Pulmonary artery endothelial cell (primary cell): ENCODE measurements at regions not wholly inside any gene's neighbourhood (a gene's known extent, or its start where the extent isn't known, plus 50 kb on each side); places are given as distances from the start of the nearest gene placed in this dataset.

Experiments used
- DNase-seq: peaks from one replicate; pipeline ENCODE4 v3.0.0-alpha.2; 2011; ENCODE audit warnings: low read depth, low spot score

- DNase-seq: no peak
Measured at GRCh38 chr12:39125566-39125965, 220.2 kb upstream of the CPNE8 start.

DNA sequence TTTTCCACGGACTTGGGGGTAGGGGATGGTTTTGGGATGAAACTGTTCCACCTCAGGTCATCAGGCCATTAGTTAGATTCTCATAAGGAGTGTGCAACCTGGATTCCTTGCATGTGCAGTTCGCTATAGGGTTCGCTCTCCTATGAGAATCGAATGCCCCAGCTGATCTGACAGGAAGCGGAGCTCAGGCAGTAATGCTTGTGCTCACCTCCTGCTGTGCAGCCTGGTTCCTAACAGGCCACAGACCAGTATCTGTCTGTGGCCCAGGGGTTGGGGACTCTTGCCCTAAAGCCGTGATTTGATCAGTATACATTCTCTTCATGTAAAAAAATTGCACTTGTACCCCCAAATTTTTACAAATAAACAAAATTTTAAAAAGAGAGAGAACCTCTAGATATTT is 219.4 kb upstream of the CPNE8 start:
- DNase-seq: no peak

GRCh38 chr12:39123580-39124253 is 218.3 kb upstream of the CPNE8 start:
- no peak for DNase-seq

GRCh38 chr12:39122562-39123204 is 217.3 kb upstream of the CPNE8 start:
- no peak for DNase-seq

DNA sequence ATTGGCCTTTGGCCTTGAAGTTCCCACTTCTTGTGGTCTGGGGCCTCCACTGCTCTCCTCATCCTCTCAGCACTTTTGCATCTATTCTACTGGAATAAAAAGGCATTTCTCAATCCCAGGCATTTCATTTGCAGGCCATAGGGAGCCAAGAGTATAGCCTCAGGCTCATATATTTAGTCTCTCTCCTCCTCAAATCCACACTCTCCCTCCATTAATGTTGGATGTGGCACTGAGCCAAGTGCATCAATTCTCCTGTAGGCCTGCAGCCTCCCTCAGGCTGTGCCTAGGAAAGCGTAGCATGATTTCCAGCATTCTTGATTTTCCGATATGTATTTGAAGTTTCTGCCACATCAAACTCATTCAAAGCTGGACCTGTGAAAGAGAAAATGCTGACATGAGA is 211.5 kb upstream of the CPNE8 start:
- DNase-seq: no peak

GRCh38 chr12:39112064-39112463 is 206.7 kb upstream of the CPNE8 start:
- DNase-seq: no peak

DNA sequence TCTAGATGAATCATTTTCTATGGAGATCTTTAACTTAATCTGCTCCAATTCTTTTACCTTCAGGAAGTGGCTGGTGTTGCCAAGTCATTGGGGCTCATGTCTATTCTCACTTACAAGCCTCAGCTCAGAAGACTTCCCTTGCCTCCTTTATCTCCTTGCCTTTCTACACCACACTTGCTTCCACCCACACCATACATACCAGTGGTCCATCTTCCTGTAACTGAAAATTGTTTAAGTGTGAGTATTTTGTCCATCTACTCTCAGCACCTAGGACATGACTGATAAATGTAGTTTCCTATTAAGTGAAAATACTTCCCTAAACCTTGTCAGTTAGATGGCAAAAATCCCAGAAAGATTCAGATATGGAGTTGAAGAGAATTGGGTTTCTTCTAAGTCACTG is 199.7 kb upstream of the CPNE8 start:
- no peak for DNase-seq

DNA sequence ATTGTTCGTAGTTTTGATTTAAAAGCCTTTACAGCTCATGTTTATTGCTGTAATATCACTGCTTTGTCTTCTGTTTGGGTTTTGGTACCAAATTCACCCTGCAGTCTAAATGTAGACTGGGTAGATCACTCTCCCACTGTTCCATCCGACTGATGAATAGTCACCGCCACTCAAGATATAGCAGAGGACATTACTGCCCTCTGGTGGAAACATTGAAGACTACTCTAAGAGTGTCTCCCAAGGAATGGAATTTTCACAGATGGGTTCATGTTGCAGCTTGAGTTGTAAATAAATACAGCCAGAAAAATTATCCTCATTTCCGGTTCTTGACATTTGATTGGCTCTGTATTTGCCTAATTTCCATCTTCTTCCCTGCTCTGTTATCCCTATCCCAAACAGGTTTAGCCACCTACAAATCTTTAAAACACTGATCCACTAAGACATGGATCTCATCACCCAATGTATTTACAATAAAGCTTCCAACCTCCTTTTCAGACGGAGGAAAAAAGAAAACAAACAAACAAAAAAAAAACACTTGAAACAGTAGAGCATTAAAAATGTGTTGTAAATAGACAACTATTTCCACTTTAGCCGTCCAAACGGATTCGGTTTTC is 198.3 kb upstream of the CPNE8 start:
- peak; percentile 17 for DNase-seq

GRCh38 chr12:39102474-39103209 is 197.3 kb upstream of the CPNE8 start:
- no peak for DNase-seq

- no peak for DNase-seq
Measured at GRCh38 chr12:39095636-39096330, 190.4 kb upstream of the CPNE8 start.

DNA sequence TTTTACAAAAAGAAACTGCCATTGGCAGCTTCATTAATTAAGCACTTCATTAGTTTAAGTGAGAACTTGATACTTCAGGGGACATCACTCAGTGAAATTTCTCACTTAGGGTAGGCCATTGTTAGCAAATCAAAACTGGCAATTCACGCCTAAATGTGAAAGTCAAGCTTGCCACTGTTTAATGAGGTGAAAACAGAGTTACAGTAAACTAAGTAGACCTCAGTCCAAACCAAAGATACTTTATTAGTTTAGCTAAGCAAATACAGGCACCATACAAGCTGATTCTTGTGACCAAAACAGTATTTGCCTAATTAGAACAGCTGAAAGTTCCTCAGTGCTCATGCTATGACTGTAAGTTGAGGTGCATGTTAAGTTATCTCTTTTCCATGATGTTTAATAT is 176.5 kb upstream of the CPNE8 start:
- no peak for DNase-seq

DNA sequence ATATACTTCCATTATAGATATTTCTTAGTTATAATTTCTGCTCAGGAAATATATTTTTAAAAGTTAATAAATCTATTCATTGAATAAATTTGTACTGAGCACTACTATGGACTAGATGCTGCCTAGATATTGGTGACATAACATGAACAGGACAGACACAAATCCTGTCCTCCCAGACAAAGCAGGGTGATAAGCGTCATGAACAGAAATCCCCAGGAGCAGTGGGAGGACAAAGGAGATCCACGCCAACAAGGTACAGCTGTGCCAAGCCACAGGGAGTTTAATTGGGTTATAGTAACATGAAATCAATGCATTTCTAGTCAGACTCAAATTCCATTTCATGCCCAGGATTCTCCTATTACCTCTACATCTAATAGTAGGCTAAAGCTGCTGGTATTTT is 171.8 kb upstream of the CPNE8 start:
- DNase-seq: no peak

DNA sequence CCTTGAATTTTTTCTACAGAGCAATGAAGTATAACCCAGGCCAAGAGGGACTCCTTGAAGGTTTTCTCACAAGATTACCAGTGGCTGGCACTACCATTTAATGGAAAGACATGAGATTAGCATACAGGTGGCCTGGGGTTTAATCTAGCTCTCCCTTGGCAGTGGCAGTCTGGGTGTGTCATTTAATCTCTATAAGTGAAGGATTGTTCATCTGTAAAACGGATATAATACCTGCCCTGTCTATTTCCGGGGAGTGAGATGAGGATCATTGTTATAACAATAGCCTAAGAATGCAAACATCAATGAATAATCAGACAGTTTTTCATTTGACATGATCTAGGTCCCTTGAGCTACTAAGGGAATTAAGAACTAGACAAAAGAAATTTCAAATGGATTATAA is 168.7 kb upstream of the CPNE8 start:
- DNase-seq: no peak

DNA sequence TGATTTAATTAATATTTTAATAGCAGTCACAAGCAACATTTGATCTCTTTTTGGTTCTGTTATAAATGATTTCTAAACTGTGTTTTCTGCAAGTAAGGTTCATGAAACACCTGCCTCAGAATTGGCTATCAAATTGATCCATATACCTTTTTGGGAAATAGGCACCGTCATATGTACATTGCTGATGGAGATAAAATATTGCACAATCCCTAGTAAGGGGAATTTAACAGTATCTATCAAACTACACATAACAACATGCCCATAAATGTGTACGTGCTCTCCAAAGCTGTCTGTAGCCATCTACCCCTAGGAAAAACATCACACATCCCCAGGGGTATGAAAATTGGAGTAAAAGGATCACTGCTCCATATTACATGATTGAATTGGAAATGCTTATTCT is 167.3 kb upstream of the CPNE8 start:
- no peak for DNase-seq

DNA sequence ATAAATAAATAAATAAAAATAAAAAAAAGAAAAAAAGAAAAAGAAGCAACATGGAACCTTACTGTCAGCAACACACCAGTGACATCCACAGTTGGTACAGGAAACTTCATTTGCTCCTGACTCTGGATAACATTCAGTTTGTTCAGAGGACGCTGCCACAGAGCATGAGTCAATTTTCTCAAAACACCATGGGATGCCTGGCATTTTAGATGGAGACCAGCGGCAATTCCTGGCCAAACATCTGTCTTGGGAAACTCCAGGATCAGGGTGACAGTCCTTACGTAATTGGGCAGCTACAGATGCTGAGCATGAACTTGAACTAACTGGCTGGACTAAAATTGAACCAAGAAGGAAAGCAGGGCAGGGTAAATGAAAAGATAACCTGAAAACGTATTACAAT is 166.2 kb upstream of the CPNE8 start:
- no peak for DNase-seq

- no peak for DNase-seq
Measured at GRCh38 chr12:39070775-39071174, 165.4 kb upstream of the CPNE8 start.

- DNase-seq: no peak
Measured at GRCh38 chr12:39065455-39065854, 160.1 kb upstream of the CPNE8 start.

DNA sequence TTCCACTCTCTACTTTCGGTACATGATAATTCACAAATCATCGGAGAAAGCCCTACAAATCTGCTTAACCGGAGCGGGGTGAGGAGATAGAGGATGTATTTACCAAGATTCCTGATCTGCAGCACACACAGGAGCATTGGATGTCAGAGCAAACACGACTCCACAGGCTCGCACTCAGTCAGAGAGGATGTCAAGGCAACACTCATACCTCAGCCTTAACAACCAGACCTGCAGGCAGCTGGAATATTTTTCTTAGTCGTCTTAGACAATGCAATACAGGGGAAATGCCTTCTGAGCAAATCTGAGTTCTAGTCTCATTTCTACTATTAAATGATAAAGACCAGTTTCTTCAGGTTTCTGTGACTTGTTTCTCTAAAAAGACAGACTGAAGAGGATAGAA is 159.3 kb upstream of the CPNE8 start:
- no peak for DNase-seq

DNA sequence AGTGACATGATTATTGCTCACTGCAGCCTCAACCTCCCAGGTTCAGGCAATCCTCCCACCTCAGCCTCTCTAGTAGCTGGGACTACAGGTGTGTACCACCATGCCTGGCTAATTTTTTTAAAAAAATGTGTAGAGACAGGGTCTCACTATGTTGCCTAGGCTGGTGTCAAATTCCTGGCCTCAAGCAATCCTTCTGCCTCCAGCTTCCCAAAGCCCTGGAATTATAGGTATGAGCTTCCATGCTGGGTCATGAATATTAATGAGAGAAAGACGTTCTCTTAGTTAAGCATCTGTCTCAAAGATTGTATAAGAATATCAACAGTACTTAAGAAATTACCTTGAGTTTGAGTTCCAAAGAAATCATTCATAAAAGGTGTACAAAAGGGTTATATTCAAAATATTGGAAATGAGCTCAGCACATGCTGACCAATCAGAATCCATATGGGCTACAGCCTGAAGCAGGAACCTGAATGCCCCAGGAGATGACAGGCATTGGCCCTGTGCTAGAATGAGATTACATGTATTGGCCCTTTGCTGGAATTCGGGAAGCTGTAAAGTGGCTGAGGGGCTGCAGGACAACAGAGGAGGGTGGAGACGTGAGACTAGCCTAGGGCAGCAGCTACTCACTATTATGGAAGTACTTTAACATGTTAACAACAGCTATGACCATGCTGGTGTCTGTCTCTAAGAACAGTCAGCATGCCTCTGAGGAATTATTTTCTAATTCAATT is 157.0 kb upstream of the CPNE8 start:
- DNase-seq: no peak

DNA sequence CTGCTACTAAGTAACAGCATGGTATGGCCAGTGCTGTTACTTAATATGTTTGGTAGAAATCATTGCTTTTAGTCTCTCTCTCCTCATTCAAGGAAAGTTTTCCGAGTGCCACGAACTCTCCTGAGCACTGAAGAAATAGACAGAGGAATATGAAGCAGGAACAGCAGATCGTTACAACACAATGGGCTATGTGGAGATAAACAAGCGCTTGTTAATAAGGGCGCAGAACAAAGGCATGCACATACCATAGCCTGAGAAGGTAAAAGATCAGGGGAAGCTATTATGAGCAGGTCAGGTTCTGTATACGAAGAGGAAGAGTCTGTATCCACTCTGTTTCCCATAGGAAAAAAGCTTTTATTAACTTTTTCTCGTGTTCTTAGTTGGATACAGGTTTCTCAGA is 156.2 kb upstream of the CPNE8 start:
- DNase-seq: no peak

GRCh38 chr12:39048395-39048794 is 143.0 kb upstream of the CPNE8 start:
- DNase-seq: no peak
